GM18867 (cell line): ENCODE measurements at regions not wholly inside any gene's neighbourhood (a gene's known extent, or its start where the extent isn't known, plus 50 kb on each side); places are given as distances from the start of the nearest gene placed in this dataset.
"Not testable (repeated sequence)": the region's sequence is repeated elsewhere in the genome, so short reads cannot be mapped to it uniquely, and the experiment has no call there.

Source experiments
- ATAC-seq: cut with Tn5 transposase; IDR thresholded peaks from one replicate; pipeline ENCODE4 v1.9.1; 2021; ENCODE audit warnings: mild to moderate bottlenecking, moderate library complexity; ENCODE audit not compliant: unreplicated experiment

- ATAC-seq: no peak
Measured at GRCh38 chr5:72760259-72760658, 56.2 kb upstream of the TNPO1 start.

GRCh38 chr5:72752909-72753308, 63.6 kb upstream of the TNPO1 start:
- ATAC-seq: no peak

GRCh38 chr5:72749362-72749997, 67.0 kb upstream of the TNPO1 start:
- ATAC-seq: no peak

- ATAC-seq: no peak
Measured at GRCh38 chr5:72747826-72748225, 68.6 kb upstream of the TNPO1 start.

- no peak for ATAC-seq
Measured at GRCh38 chr5:72746736-72747135, 69.7 kb upstream of the TNPO1 start.

GRCh38 chr5:72744136-72744535, 72.3 kb upstream of the TNPO1 start:
- no peak for ATAC-seq

- ATAC-seq: no peak
Measured at GRCh38 chr5:72741805-72742204, 74.7 kb upstream of the TNPO1 start.

GRCh38 chr5:72733810-72734209, 82.7 kb upstream of the TNPO1 start:
- no peak for ATAC-seq

GRCh38 chr5:72723581-72723980, 92.9 kb upstream of the TNPO1 start:
- ATAC-seq: no peak

GRCh38 chr5:72722792-72723452, 93.5 kb upstream of the TNPO1 start:
- ATAC-seq: no peak

- no peak for ATAC-seq
Measured at GRCh38 chr5:72721844-72722243, 94.6 kb upstream of the TNPO1 start.

GRCh38 chr5:72720205-72720604, 96.3 kb upstream of the TNPO1 start:
- ATAC-seq: no peak

GRCh38 chr5:72711351-72711750, 105.1 kb upstream of the TNPO1 start:
- no peak for ATAC-seq

GRCh38 chr5:72709341-72709740, 107.1 kb upstream of the TNPO1 start:
- no peak for ATAC-seq

GRCh38 chr5:72705178-72705577, 111.3 kb upstream of the TNPO1 start:
- ATAC-seq: no peak

GRCh38 chr5:72703876-72704275, 112.6 kb upstream of the TNPO1 start:
- no peak for ATAC-seq

- no peak for ATAC-seq
Measured at GRCh38 chr5:72702881-72703434, 113.5 kb upstream of the TNPO1 start.

GRCh38 chr5:72702105-72702504, 114.4 kb upstream of the TNPO1 start:
- ATAC-seq: not testable (repeated sequence)

- no peak for ATAC-seq
Measured at GRCh38 chr5:72698481-72698880, 118.0 kb upstream of the TNPO1 start.

- no peak for ATAC-seq
Measured at GRCh38 chr5:72697622-72698021, 118.8 kb upstream of the TNPO1 start.

GRCh38 chr5:72695659-72696058, 120.8 kb upstream of the TNPO1 start:
- no peak for ATAC-seq

- ATAC-seq: no peak
Measured at GRCh38 chr5:72694856-72695255, 121.6 kb upstream of the TNPO1 start.
